ENCODE measurements at regions not wholly inside any gene's neighbourhood (a gene's known extent, or its start where the extent isn't known, plus 50 kb on each side); places are given as distances from the start of the nearest gene placed in this dataset.
"Not testable (repeated sequence)": the region's sequence is repeated elsewhere in the genome, so short reads cannot be mapped to it uniquely, and the experiment has no call there.

- no peak overlapping the region for H3K4me3 ChIP-seq (ENCODE audit: low read depth, low read length)
- no peak for TF ChIP-seq CTCF (IDR thresholded peaks at IDR 0.05; ENCODE audit: insufficient read depth, low read length, poor library complexity, severe bottlenecking)
- no peak for DNase-seq (ENCODE audit: low read depth)
- no peaks in the 10 kb centered on the region for H3K36me3 ChIP-seq (ENCODE audit: control insufficient read depth, insufficient read depth, low read length)
- no peaks in the 10 kb centered on the region for H3K27me3 ChIP-seq (ENCODE audit: control insufficient read depth, insufficient read depth, low read length)
Measured at GRCh38 chr12:105679982-105680381, 349.5 kb downstream of the C12orf75 start.

- H3K27me3 ChIP-seq (ENCODE audit: control insufficient read depth, insufficient read depth, low read length), result no peaks in the 10 kb centered on the region
- H3K36me3 ChIP-seq (ENCODE audit: control insufficient read depth, insufficient read depth, low read length), result no peaks in the 10 kb centered on the region
- DNase-seq (ENCODE audit: low read depth), result no peak
- H3K4me3 ChIP-seq (ENCODE audit: low read depth, low read length), result no peak overlapping the region
- no peak for TF ChIP-seq CTCF (IDR thresholded peaks at IDR 0.05; ENCODE audit: insufficient read depth, low read length, poor library complexity, severe bottlenecking)
Measured at GRCh38 chr12:105681341-105681740, 350.9 kb downstream of the C12orf75 start.

GRCh38 chr12:105682821-105683220, 352.3 kb downstream of the C12orf75 start:
- not testable (repeated sequence) for H3K36me3 ChIP-seq (ENCODE audit: control insufficient read depth, insufficient read depth, low read length); DNase-seq (ENCODE audit: low read depth); H3K27me3 ChIP-seq (ENCODE audit: control insufficient read depth, insufficient read depth, low read length); H3K4me3 ChIP-seq (ENCODE audit: low read depth, low read length)

- not testable (repeated sequence) for H3K27me3 ChIP-seq (ENCODE audit: control insufficient read depth, insufficient read depth, low read length); H3K4me3 ChIP-seq (ENCODE audit: low read depth, low read length); DNase-seq (ENCODE audit: low read depth); H3K36me3 ChIP-seq (ENCODE audit: control insufficient read depth, insufficient read depth, low read length)
Measured at GRCh38 chr12:105683836-105684235, 353.3 kb downstream of the C12orf75 start.

- Histone ChIP-seq H3K27me3 (ENCODE audit: control insufficient read depth, insufficient read depth, low read length) (no peaks in the 10 kb centered on the region), H3K4me3 (ENCODE audit: low read depth, low read length) (no peak overlapping the region), H3K36me3 (ENCODE audit: control insufficient read depth, insufficient read depth, low read length) (no peaks in the 10 kb centered on the region)
- DNase-seq (ENCODE audit: low read depth), result no peak
- no peak for TF ChIP-seq CTCF (IDR thresholded peaks at IDR 0.05; ENCODE audit: insufficient read depth, low read length, poor library complexity, severe bottlenecking)
Measured at GRCh38 chr12:105698075-105698474, 367.6 kb downstream of the C12orf75 start.

- no peak for TF ChIP-seq CTCF (IDR thresholded peaks at IDR 0.05; ENCODE audit: insufficient read depth, low read length, poor library complexity, severe bottlenecking)
Measured at GRCh38 chr12:105699209-105699608, 368.7 kb downstream of the C12orf75 start.

GRCh38 chr12:105704787-105705186, 374.3 kb downstream of the C12orf75 start:
- Histone ChIP-seq H3K27me3 (ENCODE audit: control insufficient read depth, insufficient read depth, low read length) (no peaks in the 10 kb centered on the region), H3K4me3 (ENCODE audit: low read depth, low read length) (no peak overlapping the region), H3K36me3 (ENCODE audit: control insufficient read depth, insufficient read depth, low read length) (no peaks in the 10 kb centered on the region)
- DNase-seq (ENCODE audit: low read depth), result no peak
- TF ChIP-seq CTCF (IDR thresholded peaks at IDR 0.05; ENCODE audit: insufficient read depth, low read length, poor library complexity, severe bottlenecking), result no peak

More at GRCh38 chr12:105699209-105699608, 368.7 kb downstream of the C12orf75 start:
- no peak overlapping the region for H3K4me3 ChIP-seq (ENCODE audit: low read depth, low read length)
- H3K27me3 ChIP-seq (ENCODE audit: control insufficient read depth, insufficient read depth, low read length), result no peaks in the 10 kb centered on the region
- no peak for DNase-seq (ENCODE audit: low read depth)
- no peaks in the 10 kb centered on the region for H3K36me3 ChIP-seq (ENCODE audit: control insufficient read depth, insufficient read depth, low read length)

Data from kidney epithelial cell (primary cell).